Urothelium cell line (cell line): ENCODE measurements at regions not wholly inside any gene's neighbourhood (a gene's known extent, or its start where the extent isn't known, plus 50 kb on each side); places are given as distances from the start of the nearest gene placed in this dataset.

Source experiments
- DNase-seq: peaks from one replicate; pipeline ENCODE4 v3.0.0; 2011; ENCODE audit warnings: low spot score, mixed read lengths
- FAIRE-seq: peaks from 2 replicates; lab custom pipeline; 2011; peaks lifted over from hg19 to GRCh38; lab: Jason Lieb, UNC

DNA sequence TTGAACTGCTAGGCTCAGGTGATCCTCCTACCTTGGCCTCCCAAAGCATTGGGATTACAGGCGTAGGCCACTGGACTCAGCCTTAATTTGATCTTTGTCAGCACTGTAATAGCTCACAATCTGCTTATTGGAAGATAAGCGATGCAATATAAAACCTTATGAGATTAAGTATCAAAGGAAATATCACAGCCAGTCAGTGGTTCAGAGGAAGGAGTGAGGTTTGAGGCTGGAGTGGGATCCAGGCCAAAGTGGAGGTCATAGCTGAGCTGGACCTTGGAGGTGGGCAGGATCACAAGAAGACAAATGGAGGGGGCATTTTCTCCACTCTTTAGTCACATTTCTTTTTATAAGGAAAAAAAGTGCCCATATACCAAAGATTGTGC is 228.5 kb downstream of the RHOU start:
- FAIRE-seq (peak; percentile 46), DNase-seq (peak; percentile 42)

- FAIRE-seq (no peak), DNase-seq (peak; percentile 54)
These were observed 229.2 kb downstream of the RHOU start for GRCh38 chr1:228964178-228965089.

- no peak for DNase-seq
- no peak for FAIRE-seq
These were observed 233.8 kb downstream of the RHOU start for GRCh38 chr1:228968891-228969606.

DNA sequence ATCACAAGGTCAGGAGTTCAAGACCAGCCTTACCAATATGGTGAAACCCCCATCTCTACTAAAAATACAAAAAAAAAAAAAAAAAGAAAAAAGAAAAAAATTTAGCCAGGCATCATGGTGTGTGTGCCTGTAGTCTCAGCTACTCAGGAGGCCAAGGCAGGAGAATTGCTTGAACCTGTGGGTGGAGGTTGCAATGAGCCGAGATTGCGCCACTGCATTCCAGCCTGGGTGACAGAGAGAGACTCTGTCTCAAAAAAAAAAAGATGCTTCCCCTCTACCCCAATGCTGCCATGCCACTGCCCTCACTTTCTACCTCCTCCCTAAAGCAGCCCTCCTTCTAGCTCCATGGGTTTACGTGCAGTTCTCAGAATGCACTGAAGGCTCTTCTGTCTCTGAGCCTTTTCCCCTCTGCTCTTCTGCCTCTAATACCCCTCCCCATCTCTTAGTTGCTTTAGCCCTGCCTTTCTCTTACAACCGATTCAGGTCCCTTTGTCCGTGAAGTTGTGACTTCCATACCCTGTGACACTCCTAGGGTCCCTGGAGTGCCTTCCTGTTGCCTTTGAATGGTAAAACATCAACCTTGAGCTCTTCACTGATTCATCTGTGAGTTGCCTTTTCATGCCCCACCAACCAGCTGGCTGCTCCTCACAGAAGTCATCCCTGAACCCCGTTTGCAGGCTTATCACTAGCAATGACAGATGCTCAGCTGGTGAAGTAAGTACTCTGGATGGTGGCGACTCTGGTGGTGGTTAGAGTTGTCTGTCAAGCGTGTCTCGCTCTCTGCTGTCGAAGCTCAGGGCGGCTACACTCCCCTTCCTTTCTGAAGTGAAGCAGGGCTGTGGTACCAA is 234.9 kb downstream of the RHOU start:
- FAIRE-seq (no peak), DNase-seq (no peak)

DNA sequence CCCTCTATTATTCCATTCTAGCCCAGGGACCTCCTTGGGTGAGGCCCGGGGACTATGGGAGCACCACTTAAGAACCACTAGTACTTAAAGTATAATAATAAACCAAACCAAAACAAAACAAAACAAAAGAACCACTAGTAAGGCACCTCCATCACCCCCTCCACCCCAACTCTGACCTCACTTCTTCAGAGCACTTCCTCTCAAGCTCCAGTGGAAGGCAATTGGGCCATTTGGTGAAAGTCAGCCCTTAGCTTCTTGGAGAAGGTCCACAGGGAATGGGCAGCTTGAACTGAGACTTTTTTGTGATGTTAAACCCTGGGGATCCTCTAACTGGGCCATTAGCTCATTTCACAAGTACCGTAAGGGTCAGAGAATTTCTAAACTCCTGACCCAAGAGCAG is 237.3 kb downstream of the RHOU start:
- DNase-seq (no peak), FAIRE-seq (no peak)

DNA sequence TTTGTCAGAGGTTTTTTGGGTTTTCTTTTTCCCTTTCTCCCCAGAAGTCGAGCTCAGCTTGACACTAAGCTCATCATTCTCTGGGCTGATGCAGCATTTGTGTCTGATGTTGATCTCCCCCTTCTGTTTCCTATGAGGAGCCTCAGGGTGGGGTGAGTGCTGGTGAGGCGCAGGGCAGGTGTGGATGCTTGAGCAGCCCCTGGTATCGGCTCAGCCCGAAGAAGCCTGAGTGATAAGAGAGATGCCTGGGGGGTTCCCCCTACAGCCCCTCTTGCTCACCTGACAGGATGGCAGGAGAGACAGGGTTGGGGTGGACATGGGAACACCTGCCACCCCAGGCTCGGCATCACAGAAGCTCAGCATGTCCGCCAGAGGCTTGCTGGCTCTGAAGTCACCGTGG is 239.0 kb downstream of the RHOU start:
- no peak for DNase-seq

DNA sequence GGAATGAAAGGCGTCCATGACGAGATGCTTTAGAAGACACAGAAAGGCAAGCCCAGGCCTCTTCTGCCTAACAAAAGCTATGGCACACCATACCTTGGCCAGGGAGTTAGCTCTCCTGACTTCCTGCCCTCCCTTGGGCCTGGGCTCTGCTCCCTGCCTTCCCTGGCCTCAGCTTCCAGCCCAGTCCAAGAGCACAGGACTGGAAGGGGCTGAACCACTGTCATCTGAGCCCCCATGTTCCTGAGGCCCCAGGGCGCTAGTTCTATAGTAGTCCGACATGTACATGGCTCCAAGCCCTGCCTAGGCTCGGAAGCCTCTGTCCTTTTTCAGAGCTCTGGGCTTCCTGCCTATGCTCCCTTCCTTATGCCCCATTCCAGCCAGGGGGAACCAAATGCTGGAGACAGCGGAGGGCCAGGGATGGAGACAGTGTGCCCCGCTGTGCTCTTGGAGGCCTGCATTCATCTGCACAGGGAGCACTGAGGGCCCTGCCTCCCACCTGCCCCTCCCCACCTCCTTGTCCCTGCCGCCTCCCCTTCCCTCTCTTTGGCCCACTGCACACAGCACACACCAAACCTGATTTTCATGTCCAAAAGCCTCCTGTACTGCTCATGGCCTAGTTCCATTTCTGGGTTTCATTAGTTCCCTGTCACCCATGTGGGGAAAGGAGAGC is 240.1 kb downstream of the RHOU start:
- no peak for FAIRE-seq

More for the DNA sequence above, 239.0 kb downstream of the RHOU start:
- FAIRE-seq, result no peak

DNA sequence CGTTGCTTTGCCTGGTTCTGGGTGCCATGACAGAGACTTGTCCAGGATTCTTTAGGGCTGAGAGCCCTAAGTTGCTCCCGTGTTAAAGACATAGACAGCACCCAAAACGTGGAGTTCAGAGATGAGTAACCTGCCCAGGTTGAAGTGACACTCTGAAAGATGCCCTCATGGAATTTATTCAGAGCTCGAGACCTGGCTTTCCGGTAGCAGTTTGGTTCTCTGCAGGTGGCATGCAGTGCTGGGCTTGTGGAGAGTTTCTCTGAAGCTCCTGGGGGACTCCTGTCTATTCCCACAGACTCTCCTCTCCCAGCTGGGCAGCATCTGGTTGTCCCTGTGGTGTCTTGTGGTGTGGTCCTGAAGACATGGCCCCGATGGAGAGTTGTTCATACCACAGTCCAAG is 241.0 kb downstream of the RHOU start:
- DNase-seq, result no peak
- no peak for FAIRE-seq

More for the DNA sequence above, 240.1 kb downstream of the RHOU start:
- DNase-seq, result no peak

GRCh38 chr1:228977307-228977706 is 242.0 kb downstream of the RHOU start:
- DNase-seq (no peak), FAIRE-seq (no peak)

- FAIRE-seq, result peak; percentile 90
- no peak for DNase-seq
These were observed 242.5 kb downstream of the RHOU start for GRCh38 chr1:228977741-228978140.

DNA sequence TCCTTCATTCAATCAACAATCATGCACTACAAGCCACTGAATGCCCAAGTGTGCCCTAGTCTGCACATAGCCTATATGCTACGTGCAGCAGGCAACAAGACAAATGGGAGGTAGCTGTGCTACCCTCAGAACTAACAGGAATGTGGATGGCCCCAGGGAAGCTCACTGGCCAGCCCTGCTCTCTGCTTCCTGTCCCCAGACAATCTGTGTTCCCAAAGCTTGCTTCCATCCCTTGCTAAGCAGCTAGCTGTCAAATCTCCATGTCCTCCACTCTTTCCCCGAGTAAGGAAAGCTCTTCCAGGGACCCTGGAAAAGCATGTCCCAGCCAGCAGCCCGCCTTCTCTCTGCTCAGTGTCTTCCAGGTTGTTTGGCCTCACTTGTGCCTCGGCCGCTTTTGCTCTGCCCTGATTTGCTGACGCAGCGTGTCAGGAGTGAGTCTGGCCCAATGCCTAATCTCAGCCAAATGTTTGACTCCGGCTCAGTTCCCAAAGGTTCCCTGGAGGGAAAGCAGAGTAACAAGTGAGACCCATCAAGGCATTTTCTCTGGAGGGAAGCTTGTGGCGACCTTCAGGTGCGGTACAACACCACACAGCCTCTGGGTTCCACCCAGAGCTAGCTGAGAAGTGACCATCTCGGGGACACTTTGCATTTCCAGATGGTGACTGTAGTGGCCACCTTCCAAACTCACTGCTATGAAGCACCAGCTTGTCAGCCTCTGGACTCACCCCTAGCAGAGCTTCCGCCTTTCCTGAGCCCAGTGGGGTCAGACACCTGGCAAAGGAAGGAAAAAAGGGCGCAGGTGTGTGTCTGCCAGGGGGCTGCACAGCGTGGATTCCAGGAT is 243.4 kb downstream of the RHOU start:
- no peak for DNase-seq
- no peak for FAIRE-seq

- DNase-seq (no peak), FAIRE-seq (no peak)
These were observed 244.0 kb downstream of the RHOU start for GRCh38 chr1:228979325-228979699.

DNA sequence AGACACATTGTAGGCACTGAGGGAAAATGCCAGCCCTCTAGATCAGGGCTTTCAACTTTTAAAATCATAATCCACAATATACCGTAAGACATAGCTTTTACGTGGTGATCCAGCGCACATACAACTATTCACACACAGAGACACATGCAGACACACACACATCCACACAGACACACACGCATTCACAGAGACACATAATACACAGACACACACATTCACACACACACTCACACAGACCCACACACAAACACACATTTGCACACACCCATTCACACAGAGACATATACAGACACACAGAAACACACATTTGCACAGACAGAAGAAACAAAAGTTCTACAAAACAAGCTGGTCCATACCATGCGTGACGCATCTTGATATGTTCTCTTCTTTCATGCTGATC is 244.5 kb downstream of the RHOU start:
- FAIRE-seq (peak; percentile 44), DNase-seq (no peak)

DNA sequence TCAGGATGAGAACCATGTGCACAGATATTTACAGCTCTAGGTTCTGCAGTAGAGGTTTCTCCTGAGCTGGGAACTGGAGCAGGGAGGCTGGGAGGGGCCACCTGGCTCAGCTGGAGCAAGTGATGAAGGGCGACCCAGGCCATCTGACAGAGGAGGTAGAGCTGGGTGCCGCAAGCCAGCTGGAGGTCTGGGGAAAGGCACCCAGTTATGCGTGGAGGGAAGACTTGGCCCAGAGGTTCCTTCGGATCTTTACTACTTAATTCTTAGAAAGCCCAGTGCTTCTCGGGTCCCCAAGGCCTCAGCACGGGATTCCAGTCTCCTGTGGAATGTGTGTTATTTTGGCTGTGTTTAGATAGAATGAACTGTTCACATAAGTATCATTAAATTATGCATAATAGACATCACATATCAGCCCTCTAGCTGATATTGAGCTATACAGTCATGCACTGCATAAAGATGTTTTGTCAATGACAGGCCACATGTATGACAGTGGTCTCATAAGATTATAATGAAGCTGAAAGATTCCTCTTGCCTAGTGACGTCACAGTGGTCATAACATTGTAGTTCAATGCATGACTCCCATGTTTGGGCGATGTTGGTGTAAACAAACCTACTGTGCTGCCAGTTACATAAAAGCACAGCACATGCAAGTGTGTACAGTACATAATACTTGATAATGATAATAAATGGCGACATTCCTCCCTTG is 245.1 kb downstream of the RHOU start:
- FAIRE-seq, result no peak
- DNase-seq, result no peak

DNA sequence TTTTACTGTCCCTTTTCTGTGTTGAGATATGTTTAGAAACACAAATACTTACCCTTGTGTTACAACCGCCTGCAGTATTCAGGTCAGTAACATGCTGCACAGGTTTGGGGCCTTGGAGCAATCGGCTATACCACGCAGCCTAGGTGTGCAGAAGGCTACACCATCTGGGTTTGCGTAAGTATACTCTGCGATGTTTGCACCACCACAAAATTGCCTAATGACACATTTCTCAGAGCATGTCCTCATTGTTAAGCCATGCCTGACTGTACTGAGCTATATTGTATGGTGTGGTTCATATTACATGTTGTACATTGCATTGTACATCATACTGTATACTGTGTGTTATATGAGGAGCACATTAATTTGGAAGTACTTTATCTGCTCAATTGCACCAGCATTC is 247.4 kb downstream of the RHOU start:
- DNase-seq (no peak), FAIRE-seq (no peak)

- FAIRE-seq, result no peak
- DNase-seq, result no peak
These were observed 248.0 kb downstream of the RHOU start for GRCh38 chr1:228983231-228983660.

GRCh38 chr1:228983661-228984060 is 248.4 kb downstream of the RHOU start:
- DNase-seq, result no peak
- FAIRE-seq, result no peak

DNA sequence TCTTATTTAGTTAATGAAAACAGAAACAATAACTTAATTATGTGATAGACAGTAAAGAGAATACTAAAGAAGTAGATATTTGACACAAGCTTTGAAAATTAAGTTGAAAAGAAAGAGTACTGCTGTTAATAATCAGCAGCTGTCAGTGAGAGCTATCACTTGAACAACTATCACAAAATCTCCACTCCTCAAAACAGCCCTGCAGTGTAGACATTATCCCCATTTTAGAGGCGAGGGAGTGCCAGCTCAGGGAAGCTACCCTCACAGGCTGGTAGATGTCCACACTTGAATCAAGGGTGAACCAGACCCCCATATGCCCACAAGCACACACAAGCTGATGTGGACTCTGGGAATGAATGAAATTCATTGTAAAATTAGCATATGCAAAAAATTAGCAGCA is 248.8 kb downstream of the RHOU start:
- DNase-seq (no peak), FAIRE-seq (no peak)
